Testis (tissue), 2 donors: ENCODE measurements at regions not wholly inside any gene's neighbourhood (a gene's known extent, or its start where the extent isn't known, plus 50 kb on each side); places are given as distances from the start of the nearest gene placed in this dataset.

Experiments
- DNase-seq: peaks from one replicate; pipeline ENCODE4 v3.0.0-alpha.2; 2019
- H3K27ac ChIP-seq, 2 donors: fragments of 200-600 bp; sonication (generic); one replicate each; pipeline ENCODE4 v1.5.1; 2019
- H3K27me3 ChIP-seq: fragments of 200-600 bp; sonication (generic); one replicate; pipeline ENCODE4 v1.5.1; 2019
- H3K36me3 ChIP-seq: fragments of 200-600 bp; sonication (generic); one replicate; pipeline ENCODE4 v1.5.1; 2017; ENCODE audit warnings: low read depth; ENCODE audit errors: missing control alignments
- H3K4me1 ChIP-seq: fragments of 200-600 bp; sonication (generic); one replicate; pipeline ENCODE4 v1.5.1; 2019
- H3K4me3 ChIP-seq, 2 donors: fragments of 200-600 bp; sonication (generic); one replicate each; pipeline ENCODE4 v1.5.1; 2017 to 2019
- H3K9me3 ChIP-seq: fragments of 200-600 bp; sonication (generic); one replicate; pipeline ENCODE4 v1.5.1; 2017
- POLR2A ChIP-seq: fragments of 450-650 bp; IDR thresholded peaks from one replicate; pipeline ENCODE4 v1.6.1; 2017; ENCODE audit warnings: antibody characterized with exemption, mild to moderate bottlenecking, moderate library complexity
- WGBS, 2 donors: methylation state at CpG; one replicate each; pipeline ENCODE4 v1.1.5; 2018; 5-methylcytosine and 5-hydroxymethylcytosine counted together
- intact Hi-C: fragments of 100-400 bp; cut with DNase I; formaldehyde crosslinking; loops from one replicate; pipeline ENCODE4 v1.15.1; 2023; ENCODE audit warnings: low total_unique reads
- TF ChIP-seq, protein P1 (sequence below), 3 experiments: fragments of 450-650 bp in 2 of 3; fragments of 200-600 bp in 1 of 3; sonication (generic) in 1 of 3; IDR thresholded peaks; one replicate each; pipeline ENCODE4 v1.5.1; 2016 to 2019; ENCODE audit warnings: antibody characterized with exemption in 3 of 3, mild to moderate bottlenecking in 2 of 3, moderate library complexity in 1 of 3

DNA sequence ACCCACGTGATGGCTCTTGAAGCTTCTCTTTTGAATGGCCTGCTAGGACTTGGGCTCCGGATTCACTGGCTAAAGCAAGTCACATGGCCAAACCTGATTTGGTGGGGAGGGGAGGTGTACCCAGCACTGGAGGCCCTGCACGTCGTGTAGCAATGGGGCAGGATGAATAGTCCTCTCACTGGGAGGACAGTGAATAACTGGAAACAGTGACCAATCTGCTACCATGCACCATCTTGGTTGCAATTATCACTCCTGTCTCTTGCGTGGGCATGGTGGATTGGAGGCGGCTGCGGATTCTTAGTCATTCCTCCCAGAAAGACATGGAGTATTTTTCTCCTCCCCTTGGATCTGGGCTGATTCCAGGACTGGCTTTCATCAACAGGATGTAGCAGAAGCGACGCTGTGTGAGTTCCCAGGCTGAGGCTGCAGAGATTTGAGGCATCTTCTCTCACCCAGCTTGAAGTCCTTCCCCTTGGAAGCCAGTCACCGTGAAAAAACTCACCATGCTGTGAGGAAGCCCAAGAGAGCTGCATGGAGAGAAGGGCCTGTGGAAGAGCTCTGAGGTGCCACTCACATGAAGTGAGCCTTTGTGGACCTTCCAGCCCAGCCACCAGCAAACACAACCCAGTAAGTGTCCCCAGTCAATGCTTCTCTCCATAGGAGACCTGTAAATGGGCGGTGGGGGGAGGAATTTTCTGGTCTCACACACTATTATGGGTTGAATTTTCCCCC is 70.4 kb downstream of the IGLL1 start:
- H3K4me1 ChIP-seq: peaks cover under 1% of the 10 kb centered on the region
- H3K4me3 ChIP-seq: peak overlapping the region in 1 of 2 donors; percentile 26
- H3K27ac ChIP-seq: peak overlapping the region; percentile 41 to 63
- intact Hi-C loops: no loop called here
- no peaks in the 10 kb centered on the region for H3K9me3 ChIP-seq
- H3K27me3 ChIP-seq: no peaks in the 10 kb centered on the region
- no peaks in the 10 kb centered on the region for H3K36me3 ChIP-seq
- WGBS, 2 donors: 57 to 74% methylated on average over 11 of the region's 11 CpGs
- DNase-seq: peak; percentile 84
- TF ChIP-seq, protein P1, sequence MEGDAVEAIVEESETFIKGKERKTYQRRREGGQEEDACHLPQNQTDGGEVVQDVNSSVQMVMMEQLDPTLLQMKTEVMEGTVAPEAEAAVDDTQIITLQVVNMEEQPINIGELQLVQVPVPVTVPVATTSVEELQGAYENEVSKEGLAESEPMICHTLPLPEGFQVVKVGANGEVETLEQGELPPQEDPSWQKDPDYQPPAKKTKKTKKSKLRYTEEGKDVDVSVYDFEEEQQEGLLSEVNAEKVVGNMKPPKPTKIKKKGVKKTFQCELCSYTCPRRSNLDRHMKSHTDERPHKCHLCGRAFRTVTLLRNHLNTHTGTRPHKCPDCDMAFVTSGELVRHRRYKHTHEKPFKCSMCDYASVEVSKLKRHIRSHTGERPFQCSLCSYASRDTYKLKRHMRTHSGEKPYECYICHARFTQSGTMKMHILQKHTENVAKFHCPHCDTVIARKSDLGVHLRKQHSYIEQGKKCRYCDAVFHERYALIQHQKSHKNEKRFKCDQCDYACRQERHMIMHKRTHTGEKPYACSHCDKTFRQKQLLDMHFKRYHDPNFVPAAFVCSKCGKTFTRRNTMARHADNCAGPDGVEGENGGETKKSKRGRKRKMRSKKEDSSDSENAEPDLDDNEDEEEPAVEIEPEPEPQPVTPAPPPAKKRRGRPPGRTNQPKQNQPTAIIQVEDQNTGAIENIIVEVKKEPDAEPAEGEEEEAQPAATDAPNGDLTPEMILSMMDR (IDR thresholded peaks at IDR 0.05): no peak
- no peak for TF ChIP-seq POLR2A

DNA sequence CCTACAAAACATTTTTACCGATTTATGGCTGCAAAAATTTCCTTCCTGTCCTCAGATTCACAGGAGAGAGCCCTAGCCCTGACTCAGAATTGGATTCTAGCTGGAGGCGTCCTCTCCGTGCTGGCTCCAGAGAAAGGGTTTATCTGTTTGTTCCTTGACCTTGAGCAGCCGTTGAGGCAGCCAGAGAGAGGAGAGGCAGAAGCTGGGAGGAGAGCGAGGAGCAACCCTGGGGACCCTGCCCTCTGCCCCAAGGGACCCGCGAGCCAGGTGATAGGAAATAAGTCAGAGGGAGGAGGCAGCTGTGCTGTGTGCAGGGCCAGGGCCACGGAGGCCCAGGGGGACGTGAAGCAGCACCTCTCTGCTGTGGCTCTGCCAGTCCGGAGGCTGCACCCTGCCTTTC is 75.6 kb downstream of the IGLL1 start:
- DNase-seq: peak; percentile 85
- H3K27ac ChIP-seq: peak overlapping the region; percentile 73 to 84
- H3K27me3 ChIP-seq: no peaks in the 10 kb centered on the region
- no peak overlapping the region for H3K4me3 ChIP-seq
- TF ChIP-seq, protein P1 (IDR thresholded peaks at IDR 0.05): no peak
- TF ChIP-seq POLR2A: no peak
- intact Hi-C loops: no loop called here
- peaks cover 30% of the 10 kb centered on the region for H3K4me1 ChIP-seq
- 25 to 27% methylated on average over 6 to 10 of the region's 10 CpGs for WGBS, 2 donors
- no peaks in the 10 kb centered on the region for H3K9me3 ChIP-seq
- H3K36me3 ChIP-seq: no peaks in the 10 kb centered on the region

DNA sequence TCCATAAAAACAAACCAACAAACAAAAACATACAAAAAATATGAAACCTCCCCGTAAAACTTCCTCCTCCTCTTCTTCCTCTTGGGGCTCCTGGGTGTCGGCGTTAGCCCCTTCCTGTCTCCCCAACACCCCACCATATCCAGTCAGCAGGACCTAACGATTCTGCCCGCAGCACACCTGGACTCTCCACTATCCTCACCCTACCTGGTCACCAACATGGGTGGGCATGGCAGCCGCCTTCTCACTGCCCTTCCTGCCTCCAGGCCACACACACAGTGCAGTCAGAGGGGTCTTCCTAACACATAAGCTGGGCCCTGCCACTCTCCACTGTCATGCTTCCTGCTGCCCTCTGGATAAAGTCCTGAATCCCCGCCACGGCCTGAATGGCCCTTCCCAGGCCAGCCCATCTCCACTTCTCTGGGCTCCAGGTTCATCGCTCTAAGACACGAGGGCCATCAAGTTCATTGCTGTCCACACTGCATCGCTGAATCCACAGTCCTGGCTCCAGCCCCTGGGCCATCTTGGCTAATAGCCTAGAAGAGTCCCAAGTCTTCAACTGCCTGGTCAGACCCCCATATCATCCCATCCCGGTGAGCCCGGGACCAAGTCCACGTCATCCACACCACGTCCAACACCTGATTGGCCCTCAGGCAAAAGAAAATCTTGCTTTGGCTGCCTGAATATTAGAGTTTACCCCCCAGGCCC is 76.2 kb downstream of the IGLL1 start:
- Histone ChIP-seq H3K36me3 (no peaks in the 10 kb centered on the region), H3K27me3 (no peaks in the 10 kb centered on the region), H3K4me3 (no peak overlapping the region), H3K27ac (peak overlapping the region; percentile 73 to 84), H3K4me1 (peaks cover 30% of the 10 kb centered on the region), H3K9me3 (no peaks in the 10 kb centered on the region)
- 58 to 63% methylated on average over 15 of the region's 15 CpGs for WGBS, 2 donors
- TF ChIP-seq, protein P1 (IDR thresholded peaks at IDR 0.05): no peak
- DNase-seq: no peak
- intact Hi-C loops: no loop called here

DNA sequence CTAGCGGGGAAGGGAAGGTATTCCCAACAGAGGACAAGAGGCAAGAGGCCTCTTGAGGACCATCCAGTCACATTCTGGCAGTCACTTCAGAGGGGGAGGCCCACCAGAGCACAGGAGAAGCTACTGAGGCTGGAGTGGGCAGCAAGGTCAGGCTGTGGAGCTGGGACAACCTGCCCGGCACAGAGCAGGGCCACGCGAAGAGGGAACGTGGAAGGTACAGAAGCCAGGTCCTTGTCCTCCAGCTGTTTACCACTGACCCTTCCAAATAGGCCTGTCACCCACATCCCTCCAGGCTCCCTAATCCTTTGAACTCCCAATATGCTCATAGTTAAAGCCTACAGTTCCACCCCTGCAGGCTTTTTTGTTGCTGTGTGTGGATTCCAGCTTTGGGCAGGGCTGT is 76.9 kb downstream of the IGLL1 start:
- Histone ChIP-seq H3K27ac (peak overlapping the region; percentile 73 to 84), H3K4me3 (no peak overlapping the region), H3K27me3 (no peaks in the 10 kb centered on the region), H3K4me1 (peaks cover 30% of the 10 kb centered on the region), H3K9me3 (no peaks in the 10 kb centered on the region), H3K36me3 (no peaks in the 10 kb centered on the region)
- no peak for DNase-seq
- intact Hi-C loops: no loop called here
- WGBS, 2 donors: 91 to 98% methylated on average over 5 of the region's 5 CpGs
- TF ChIP-seq, protein P1 (IDR thresholded peaks at IDR 0.05): no peak
